ENCODE measurements at regions not wholly inside any gene's neighbourhood (a gene's known extent, or its start where the extent isn't known, plus 50 kb on each side); places are given as distances from the start of the nearest gene placed in this dataset.

- Mint-ChIP-seq H3K9me3 (peaks cover 0 to 5% of the 10 kb centered on the region in 2 donors), H3K36me3 (no peaks in the 10 kb centered on the region), H3K4me3 (no peak overlapping the region), H3K27me3 (peaks cover 17 to 32% of the 10 kb centered on the region in 2 donors), H3K27ac (no peak overlapping the region), H3K4me1 (no peaks in the 10 kb centered on the region)
- DNase-seq (no peak), ATAC-seq (replicated peaks) (no peak)
These were observed 211.8 kb upstream of the PPP2R2D start for GRCh38 chr10:131689016-131689415.

GRCh38 chr10:131689486-131689885 lies 211.3 kb upstream of the PPP2R2D start:
- H3K36me3 Mint-ChIP-seq, result no peaks in the 10 kb centered on the region
- ATAC-seq (replicated peaks) (no peak), DNase-seq (no peak)
- H3K4me1 Mint-ChIP-seq, result no peaks in the 10 kb centered on the region
- H3K27me3 Mint-ChIP-seq, result peaks cover 17 to 32% of the 10 kb centered on the region in 2 donors
- peaks cover 0 to 5% of the 10 kb centered on the region in 2 donors for H3K9me3 Mint-ChIP-seq
- no peak overlapping the region for H3K27ac Mint-ChIP-seq
- no peak overlapping the region for H3K4me3 Mint-ChIP-seq

GRCh38 chr10:131689954-131690757 lies 210.7 kb upstream of the PPP2R2D start:
- no peaks in the 10 kb centered on the region for H3K4me1 Mint-ChIP-seq
- no peaks in the 10 kb centered on the region for H3K36me3 Mint-ChIP-seq
- H3K9me3 Mint-ChIP-seq, result peaks cover 0 to 5% of the 10 kb centered on the region in 2 donors
- H3K4me3 Mint-ChIP-seq, result no peak overlapping the region
- peaks cover 17 to 32% of the 10 kb centered on the region in 2 donors for H3K27me3 Mint-ChIP-seq
- ATAC-seq (replicated peaks) (no peak), DNase-seq (no peak)
- no peak overlapping the region for H3K27ac Mint-ChIP-seq

- DNase-seq, result no peak
- Mint-ChIP-seq H3K4me1 (no peaks in the 10 kb centered on the region), H3K9me3 (peaks cover 0 to 5% of the 10 kb centered on the region in 2 donors), H3K36me3 (no peaks in the 10 kb centered on the region), H3K27me3 (peaks cover 17 to 26% of the 10 kb centered on the region in 2 donors), H3K4me3 (no peak overlapping the region), H3K27ac (no peak overlapping the region)
- ATAC-seq (replicated peaks), result no peak
These were observed 210.0 kb upstream of the PPP2R2D start for GRCh38 chr10:131690805-131691239.

- Mint-ChIP-seq H3K4me1 (no peaks in the 10 kb centered on the region), H3K9me3 (peaks cover 2 to 5% of the 10 kb centered on the region in 2 donors), H3K4me3 (no peak overlapping the region), H3K36me3 (no peaks in the 10 kb centered on the region), H3K27ac (no peak overlapping the region), H3K27me3 (peaks cover 17 to 32% of the 10 kb centered on the region in 2 donors)
- ATAC-seq (replicated peaks) (no peak), DNase-seq (no peak)
These were observed 209.2 kb upstream of the PPP2R2D start for GRCh38 chr10:131691481-131692090.

GRCh38 chr10:131692176-131692575 lies 208.6 kb upstream of the PPP2R2D start:
- Mint-ChIP-seq H3K9me3 (peaks cover 2 to 5% of the 10 kb centered on the region in 2 donors), H3K4me3 (no peak overlapping the region), H3K4me1 (no peaks in the 10 kb centered on the region), H3K27ac (no peak overlapping the region), H3K27me3 (peaks cover 17 to 32% of the 10 kb centered on the region in 2 donors), H3K36me3 (no peaks in the 10 kb centered on the region)
- ATAC-seq (replicated peaks) (no peak), DNase-seq (no peak)

- Mint-ChIP-seq H3K4me1 (no peaks in the 10 kb centered on the region), H3K4me3 (no peak overlapping the region), H3K27ac (no peak overlapping the region), H3K9me3 (peaks cover 2 to 5% of the 10 kb centered on the region in 2 donors), H3K36me3 (no peaks in the 10 kb centered on the region), H3K27me3 (peaks cover 17 to 32% of the 10 kb centered on the region in 2 donors)
- DNase-seq (no peak), ATAC-seq (replicated peaks) (no peak)
These were observed 208.0 kb upstream of the PPP2R2D start for GRCh38 chr10:131692686-131693334.

- Mint-ChIP-seq H3K36me3 (no peaks in the 10 kb centered on the region), H3K27ac (no peak overlapping the region), H3K9me3 (peaks cover 2 to 5% of the 10 kb centered on the region in 2 donors), H3K27me3 (peaks cover 25 to 42% of the 10 kb centered on the region in 2 donors), H3K4me3 (no peak overlapping the region), H3K4me1 (no peaks in the 10 kb centered on the region)
- no peak for DNase-seq
- ATAC-seq (replicated peaks), result no peak
These were observed 207.0 kb upstream of the PPP2R2D start for GRCh38 chr10:131693766-131694165.

GRCh38 chr10:131694168-131694780 lies 206.5 kb upstream of the PPP2R2D start:
- Mint-ChIP-seq H3K27me3 (peaks cover 27 to 47% of the 10 kb centered on the region in 2 donors), H3K27ac (no peak overlapping the region), H3K4me3 (no peak overlapping the region), H3K9me3 (peaks cover 2 to 5% of the 10 kb centered on the region in 2 donors), H3K36me3 (no peaks in the 10 kb centered on the region), H3K4me1 (no peaks in the 10 kb centered on the region)
- ATAC-seq (replicated peaks) (no peak), DNase-seq (no peak)

GRCh38 chr10:131694781-131695495 lies 205.9 kb upstream of the PPP2R2D start:
- ATAC-seq (replicated peaks) (no peak), DNase-seq (no peak)
- Mint-ChIP-seq H3K9me3 (peaks cover 2 to 5% of the 10 kb centered on the region in 2 donors), H3K27me3 (peaks cover 28 to 49% of the 10 kb centered on the region in 2 donors), H3K36me3 (no peaks in the 10 kb centered on the region), H3K27ac (no peak overlapping the region), H3K4me1 (no peaks in the 10 kb centered on the region), H3K4me3 (no peak overlapping the region)

- ATAC-seq (replicated peaks), result no peak
- Mint-ChIP-seq H3K27ac (no peak overlapping the region), H3K27me3 (peaks cover 26 to 46% of the 10 kb centered on the region in 2 donors), H3K36me3 (no peaks in the 10 kb centered on the region), H3K9me3 (peaks cover 0 to 2% of the 10 kb centered on the region in 2 donors), H3K4me1 (no peaks in the 10 kb centered on the region), H3K4me3 (no peak overlapping the region)
- no peak for DNase-seq
These were observed 205.2 kb upstream of the PPP2R2D start for GRCh38 chr10:131695496-131696165.

- Mint-ChIP-seq H3K4me3 (no peak overlapping the region), H3K27me3 (peaks cover 19 to 35% of the 10 kb centered on the region in 2 donors), H3K4me1 (no peaks in the 10 kb centered on the region), H3K9me3 (peaks cover 0 to 2% of the 10 kb centered on the region in 2 donors), H3K36me3 (no peaks in the 10 kb centered on the region), H3K27ac (no peak overlapping the region)
- no peak for DNase-seq
- ATAC-seq (replicated peaks), result no peak
These were observed 203.2 kb upstream of the PPP2R2D start for GRCh38 chr10:131697476-131698128.

- no peak for DNase-seq
- Mint-ChIP-seq H3K9me3 (peaks cover 0 to 2% of the 10 kb centered on the region in 2 donors), H3K36me3 (no peaks in the 10 kb centered on the region), H3K27me3 (peaks cover 19 to 36% of the 10 kb centered on the region in 2 donors), H3K4me1 (no peaks in the 10 kb centered on the region), H3K27ac (no peak overlapping the region), H3K4me3 (no peak overlapping the region)
- no peak for ATAC-seq (replicated peaks)
These were observed 202.6 kb upstream of the PPP2R2D start for GRCh38 chr10:131698232-131698631.
